ENCODE measurements at regions not wholly inside any gene's neighbourhood (a gene's known extent, or its start where the extent isn't known, plus 50 kb on each side); places are given as distances from the start of the nearest gene placed in this dataset.

DNA sequence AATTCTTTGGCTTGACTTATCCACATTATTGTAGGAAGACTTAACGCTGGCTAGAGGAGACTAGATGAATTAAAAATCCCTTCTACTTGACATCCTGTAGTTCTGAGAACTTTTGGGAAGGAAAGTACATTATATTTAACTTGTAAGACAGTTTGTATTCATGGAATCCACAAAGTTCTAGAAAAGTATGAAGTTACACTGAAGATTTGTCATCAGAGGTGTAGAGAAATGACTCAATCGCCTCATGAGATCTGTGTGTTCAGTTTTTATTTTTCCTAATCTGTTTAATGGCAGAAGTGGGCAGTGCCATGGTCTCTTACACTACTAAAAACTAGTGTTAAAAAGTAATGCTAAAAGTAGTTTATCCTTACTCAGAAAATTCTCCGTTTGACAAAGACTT, 89.1 kb upstream of the SMIM30 start:
- TF ChIP-seq CTCF (IDR thresholded peaks at IDR 0.05) (no peak), ESRRA (CRISPR knock-in tag; IDR thresholded peaks at IDR 0.05; ENCODE audit: borderline replicate concordance) (no peak), PREB (CRISPR knock-in tag; IDR thresholded peaks at IDR 0.05; ENCODE audit: borderline replicate concordance) (no peak), TEAD4 (CRISPR knock-in tag; IDR thresholded peaks at IDR 0.05) (no peak), ZNF317 (CRISPR knock-in tag; IDR thresholded peaks at IDR 0.05; ENCODE audit: borderline replicate concordance, low read depth) (no peak), ZNF263 (CRISPR knock-in tag; IDR thresholded peaks at IDR 0.05; ENCODE audit: low read depth) (no peak), NR1H2 (CRISPR knock-in tag; IDR thresholded peaks at IDR 0.05) (no peak), NFATC4 (CRISPR knock-in tag; IDR thresholded peaks at IDR 0.05) (no peak), FOXJ3 (CRISPR knock-in tag; IDR thresholded peaks at IDR 0.05; ENCODE audit: borderline replicate concordance) (no peak)
- TF ChIP-seq, protein P1, sequence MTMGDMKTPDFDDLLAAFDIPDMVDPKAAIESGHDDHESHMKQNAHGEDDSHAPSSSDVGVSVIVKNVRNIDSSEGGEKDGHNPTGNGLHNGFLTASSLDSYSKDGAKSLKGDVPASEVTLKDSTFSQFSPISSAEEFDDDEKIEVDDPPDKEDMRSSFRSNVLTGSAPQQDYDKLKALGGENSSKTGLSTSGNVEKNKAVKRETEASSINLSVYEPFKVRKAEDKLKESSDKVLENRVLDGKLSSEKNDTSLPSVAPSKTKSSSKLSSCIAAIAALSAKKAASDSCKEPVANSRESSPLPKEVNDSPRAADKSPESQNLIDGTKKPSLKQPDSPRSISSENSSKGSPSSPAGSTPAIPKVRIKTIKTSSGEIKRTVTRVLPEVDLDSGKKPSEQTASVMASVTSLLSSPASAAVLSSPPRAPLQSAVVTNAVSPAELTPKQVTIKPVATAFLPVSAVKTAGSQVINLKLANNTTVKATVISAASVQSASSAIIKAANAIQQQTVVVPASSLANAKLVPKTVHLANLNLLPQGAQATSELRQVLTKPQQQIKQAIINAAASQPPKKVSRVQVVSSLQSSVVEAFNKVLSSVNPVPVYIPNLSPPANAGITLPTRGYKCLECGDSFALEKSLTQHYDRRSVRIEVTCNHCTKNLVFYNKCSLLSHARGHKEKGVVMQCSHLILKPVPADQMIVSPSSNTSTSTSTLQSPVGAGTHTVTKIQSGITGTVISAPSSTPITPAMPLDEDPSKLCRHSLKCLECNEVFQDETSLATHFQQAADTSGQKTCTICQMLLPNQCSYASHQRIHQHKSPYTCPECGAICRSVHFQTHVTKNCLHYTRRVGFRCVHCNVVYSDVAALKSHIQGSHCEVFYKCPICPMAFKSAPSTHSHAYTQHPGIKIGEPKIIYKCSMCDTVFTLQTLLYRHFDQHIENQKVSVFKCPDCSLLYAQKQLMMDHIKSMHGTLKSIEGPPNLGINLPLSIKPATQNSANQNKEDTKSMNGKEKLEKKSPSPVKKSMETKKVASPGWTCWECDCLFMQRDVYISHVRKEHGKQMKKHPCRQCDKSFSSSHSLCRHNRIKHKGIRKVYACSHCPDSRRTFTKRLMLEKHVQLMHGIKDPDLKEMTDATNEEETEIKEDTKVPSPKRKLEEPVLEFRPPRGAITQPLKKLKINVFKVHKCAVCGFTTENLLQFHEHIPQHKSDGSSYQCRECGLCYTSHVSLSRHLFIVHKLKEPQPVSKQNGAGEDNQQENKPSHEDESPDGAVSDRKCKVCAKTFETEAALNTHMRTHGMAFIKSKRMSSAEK (CRISPR knock-in tag; IDR thresholded peaks at IDR 0.05; ENCODE audit: borderline replicate concordance) = no peak
- TF ChIP-seq, protein P2, sequence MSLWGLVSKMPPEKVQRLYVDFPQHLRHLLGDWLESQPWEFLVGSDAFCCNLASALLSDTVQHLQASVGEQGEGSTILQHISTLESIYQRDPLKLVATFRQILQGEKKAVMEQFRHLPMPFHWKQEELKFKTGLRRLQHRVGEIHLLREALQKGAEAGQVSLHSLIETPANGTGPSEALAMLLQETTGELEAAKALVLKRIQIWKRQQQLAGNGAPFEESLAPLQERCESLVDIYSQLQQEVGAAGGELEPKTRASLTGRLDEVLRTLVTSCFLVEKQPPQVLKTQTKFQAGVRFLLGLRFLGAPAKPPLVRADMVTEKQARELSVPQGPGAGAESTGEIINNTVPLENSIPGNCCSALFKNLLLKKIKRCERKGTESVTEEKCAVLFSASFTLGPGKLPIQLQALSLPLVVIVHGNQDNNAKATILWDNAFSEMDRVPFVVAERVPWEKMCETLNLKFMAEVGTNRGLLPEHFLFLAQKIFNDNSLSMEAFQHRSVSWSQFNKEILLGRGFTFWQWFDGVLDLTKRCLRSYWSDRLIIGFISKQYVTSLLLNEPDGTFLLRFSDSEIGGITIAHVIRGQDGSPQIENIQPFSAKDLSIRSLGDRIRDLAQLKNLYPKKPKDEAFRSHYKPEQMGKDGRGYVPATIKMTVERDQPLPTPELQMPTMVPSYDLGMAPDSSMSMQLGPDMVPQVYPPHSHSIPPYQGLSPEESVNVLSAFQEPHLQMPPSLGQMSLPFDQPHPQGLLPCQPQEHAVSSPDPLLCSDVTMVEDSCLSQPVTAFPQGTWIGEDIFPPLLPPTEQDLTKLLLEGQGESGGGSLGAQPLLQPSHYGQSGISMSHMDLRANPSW (CRISPR knock-in tag; conservative IDR thresholded peaks at IDR 0.05; ENCODE audit: low read depth) = no peak
- TF ChIP-seq, protein P3, sequence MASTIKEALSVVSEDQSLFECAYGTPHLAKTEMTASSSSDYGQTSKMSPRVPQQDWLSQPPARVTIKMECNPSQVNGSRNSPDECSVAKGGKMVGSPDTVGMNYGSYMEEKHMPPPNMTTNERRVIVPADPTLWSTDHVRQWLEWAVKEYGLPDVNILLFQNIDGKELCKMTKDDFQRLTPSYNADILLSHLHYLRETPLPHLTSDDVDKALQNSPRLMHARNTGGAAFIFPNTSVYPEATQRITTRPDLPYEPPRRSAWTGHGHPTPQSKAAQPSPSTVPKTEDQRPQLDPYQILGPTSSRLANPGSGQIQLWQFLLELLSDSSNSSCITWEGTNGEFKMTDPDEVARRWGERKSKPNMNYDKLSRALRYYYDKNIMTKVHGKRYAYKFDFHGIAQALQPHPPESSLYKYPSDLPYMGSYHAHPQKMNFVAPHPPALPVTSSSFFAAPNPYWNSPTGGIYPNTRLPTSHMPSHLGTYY (CRISPR knock-in tag; IDR thresholded peaks at IDR 0.05) = no peak
- TF ChIP-seq, protein P4, sequence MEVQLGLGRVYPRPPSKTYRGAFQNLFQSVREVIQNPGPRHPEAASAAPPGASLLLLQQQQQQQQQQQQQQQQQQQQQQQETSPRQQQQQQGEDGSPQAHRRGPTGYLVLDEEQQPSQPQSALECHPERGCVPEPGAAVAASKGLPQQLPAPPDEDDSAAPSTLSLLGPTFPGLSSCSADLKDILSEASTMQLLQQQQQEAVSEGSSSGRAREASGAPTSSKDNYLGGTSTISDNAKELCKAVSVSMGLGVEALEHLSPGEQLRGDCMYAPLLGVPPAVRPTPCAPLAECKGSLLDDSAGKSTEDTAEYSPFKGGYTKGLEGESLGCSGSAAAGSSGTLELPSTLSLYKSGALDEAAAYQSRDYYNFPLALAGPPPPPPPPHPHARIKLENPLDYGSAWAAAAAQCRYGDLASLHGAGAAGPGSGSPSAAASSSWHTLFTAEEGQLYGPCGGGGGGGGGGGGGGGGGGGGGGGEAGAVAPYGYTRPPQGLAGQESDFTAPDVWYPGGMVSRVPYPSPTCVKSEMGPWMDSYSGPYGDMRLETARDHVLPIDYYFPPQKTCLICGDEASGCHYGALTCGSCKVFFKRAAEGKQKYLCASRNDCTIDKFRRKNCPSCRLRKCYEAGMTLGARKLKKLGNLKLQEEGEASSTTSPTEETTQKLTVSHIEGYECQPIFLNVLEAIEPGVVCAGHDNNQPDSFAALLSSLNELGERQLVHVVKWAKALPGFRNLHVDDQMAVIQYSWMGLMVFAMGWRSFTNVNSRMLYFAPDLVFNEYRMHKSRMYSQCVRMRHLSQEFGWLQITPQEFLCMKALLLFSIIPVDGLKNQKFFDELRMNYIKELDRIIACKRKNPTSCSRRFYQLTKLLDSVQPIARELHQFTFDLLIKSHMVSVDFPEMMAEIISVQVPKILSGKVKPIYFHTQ (CRISPR knock-in tag; IDR thresholded peaks at IDR 0.05) = no peak

All from WTC11 (cell line).